ENCODE measurements at regions not wholly inside any gene's neighbourhood (a gene's known extent, or its start where the extent isn't known, plus 50 kb on each side); places are given as distances from the start of the nearest gene placed in this dataset.

DNA sequence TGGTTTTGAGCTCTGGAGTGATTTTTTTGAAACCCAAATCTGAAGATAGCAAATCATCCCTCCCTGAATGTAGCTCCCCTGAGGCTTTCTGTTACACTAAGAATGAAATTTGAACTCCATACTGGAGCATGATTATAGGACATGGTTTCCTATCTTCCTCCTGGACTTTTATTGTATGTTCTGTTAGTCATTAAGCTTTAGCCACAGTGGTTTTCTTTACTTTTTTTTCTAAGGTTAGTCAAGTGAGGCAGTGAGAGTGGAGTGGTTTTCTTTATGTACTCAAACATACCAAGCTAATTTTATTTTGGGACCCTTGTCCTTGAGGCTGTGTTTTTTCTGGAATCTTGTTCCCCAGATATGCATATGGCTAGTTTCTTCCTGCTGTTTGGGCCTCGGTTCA is 55.2 kb upstream of the FRMD4B start:
- DNase-seq (ENCODE audit: low read depth): no peak

- DNase-seq (ENCODE audit: low read depth): no peak
Observed at GRCh38 chr3:69439643-69440270, 53.9 kb upstream of the FRMD4B start.

DNA sequence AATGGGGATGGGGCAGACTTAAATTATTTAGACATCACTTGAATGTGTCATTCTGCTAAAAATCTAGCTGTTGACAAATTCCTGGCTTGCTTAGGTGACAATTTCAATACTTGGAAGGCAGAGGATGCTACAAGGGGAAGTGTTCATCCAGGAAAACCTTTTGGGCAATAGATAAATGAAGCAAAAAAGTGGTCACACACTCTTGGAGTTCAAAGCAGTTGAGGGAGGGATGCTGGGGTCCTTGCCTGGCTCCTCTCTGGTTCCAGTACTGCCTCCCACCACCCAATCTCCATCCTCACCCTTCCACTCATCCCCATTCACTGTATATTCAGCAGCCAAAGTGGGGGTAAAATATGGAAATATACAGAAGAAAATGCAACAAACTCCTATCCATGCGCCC is 52.6 kb upstream of the FRMD4B start:
- no peak for DNase-seq (ENCODE audit: low read depth)

DNA sequence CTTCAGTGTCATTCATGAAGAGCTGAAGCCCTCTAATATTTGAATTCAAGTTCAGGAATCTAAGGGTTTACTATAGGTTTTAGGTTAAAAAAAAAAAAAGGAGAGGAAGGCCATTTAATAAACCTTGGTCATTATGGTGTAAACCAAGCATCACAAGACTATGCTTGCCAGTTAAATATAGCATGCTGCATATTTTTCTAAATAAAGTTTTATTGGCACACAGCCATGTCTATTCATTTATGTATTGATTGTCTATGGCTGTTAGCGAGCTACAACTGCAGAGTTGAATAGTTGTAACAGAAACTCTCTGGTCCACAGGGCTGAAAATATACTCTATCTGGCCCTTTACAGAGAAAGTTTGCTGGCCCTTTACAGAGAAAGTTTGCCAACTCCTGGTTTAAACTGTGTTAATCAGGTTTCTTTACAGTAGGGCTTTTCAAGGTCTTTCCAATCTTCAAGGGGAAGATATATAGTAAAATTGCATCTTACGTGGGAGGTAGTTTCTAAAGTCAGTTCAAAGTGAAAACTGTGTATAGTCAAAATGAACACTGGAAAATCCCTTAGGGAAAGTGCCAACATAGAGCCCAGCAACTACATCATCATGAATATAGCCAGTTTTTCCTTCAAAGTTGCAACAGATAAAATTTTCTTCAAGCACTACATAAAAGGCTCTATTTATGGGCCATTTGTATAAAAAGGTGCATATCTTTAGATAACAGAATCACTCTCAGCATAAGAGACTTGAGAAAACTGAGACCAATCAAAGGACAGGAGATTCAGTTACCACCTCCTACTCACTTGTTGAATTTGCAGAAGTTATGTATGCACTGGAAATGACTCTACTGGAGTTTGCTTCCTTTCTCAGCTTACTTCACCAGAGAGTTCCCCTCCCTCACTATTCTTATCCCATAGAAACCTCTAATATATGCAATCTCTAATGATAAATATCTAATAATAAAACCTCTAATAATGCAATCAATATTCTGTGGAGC is 49.7 kb upstream of the FRMD4B start:
- DNase-seq (ENCODE audit: low read depth): no peak
